ENCODE measurements at regions not wholly inside any gene's neighbourhood (a gene's known extent, or its start where the extent isn't known, plus 50 kb on each side); places are given as distances from the start of the nearest gene placed in this dataset.

DNA sequence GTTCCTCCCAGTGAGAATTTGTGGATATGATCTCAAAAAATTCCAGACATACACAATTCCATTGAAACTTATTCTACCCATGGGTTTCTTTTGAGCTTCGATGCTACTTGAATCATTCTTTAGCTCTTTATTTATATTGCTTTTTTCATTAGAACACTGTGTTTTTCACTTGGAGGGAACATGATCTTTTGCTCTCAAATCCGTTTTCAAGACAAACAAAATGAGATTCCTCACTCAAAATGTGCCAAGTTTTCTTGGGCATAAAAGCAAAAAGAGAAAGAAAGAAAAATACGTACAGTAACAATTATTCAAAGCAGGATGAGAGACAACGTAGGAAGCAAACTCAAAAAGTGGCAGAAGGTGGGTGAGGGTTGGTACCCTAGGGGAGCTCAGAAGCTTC lies 118.8 kb upstream of the PDZRN3 start:
- ChIA-PET POLR2A (no interaction called here), CTCF (interaction anchor here (1.0 kb wide), 1 partner anchor 235 kb away, joined by 4 read pairs; no protein-coding TSS in a partner anchor)
- H3K4me3 ChIP-seq (ENCODE audit: low read depth, low read length), result no peak overlapping the region
- TF ChIP-seq, protein P1, sequence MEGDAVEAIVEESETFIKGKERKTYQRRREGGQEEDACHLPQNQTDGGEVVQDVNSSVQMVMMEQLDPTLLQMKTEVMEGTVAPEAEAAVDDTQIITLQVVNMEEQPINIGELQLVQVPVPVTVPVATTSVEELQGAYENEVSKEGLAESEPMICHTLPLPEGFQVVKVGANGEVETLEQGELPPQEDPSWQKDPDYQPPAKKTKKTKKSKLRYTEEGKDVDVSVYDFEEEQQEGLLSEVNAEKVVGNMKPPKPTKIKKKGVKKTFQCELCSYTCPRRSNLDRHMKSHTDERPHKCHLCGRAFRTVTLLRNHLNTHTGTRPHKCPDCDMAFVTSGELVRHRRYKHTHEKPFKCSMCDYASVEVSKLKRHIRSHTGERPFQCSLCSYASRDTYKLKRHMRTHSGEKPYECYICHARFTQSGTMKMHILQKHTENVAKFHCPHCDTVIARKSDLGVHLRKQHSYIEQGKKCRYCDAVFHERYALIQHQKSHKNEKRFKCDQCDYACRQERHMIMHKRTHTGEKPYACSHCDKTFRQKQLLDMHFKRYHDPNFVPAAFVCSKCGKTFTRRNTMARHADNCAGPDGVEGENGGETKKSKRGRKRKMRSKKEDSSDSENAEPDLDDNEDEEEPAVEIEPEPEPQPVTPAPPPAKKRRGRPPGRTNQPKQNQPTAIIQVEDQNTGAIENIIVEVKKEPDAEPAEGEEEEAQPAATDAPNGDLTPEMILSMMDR (IDR thresholded peaks at IDR 0.05; ENCODE audit: insufficient read depth, low read length, missing control alignments), result no peak
- DNase-seq (ENCODE audit: low read depth, low spot score), result no peak

DNA sequence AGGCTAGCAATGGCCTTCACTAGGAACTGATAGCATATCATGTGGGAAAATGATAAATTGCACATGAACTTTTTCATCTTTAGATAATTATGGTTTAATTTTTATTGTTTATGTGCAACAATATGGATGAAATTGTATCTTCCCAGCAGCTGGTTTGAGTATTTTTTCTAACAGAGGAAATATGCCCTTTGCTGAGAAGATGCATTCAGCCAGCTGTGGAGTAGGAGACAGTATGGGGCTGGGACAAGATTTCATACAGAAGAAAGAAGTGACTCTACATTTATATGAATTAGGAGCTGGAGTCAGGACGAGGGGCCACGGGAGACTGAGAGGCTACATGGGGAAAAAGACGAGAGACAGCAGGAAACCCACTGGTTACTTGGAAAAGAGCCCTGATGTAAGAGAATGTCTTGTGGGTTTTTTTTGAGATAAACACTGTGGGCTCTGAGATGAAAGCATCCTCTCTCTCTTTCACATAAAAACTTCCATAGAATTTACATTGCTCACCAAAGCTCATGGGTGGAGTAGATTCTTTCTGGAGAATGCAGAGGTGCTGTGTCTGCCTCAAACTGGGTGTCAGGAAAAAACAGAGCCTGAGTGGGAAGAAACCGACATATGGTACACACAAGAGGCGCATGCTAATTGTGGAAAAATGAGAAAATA lies 115.2 kb upstream of the PDZRN3 start:
- CTCF ChIA-PET, result interaction anchor here (0.7 to 1.4 kb wide), 3 partner anchors 11 to 114 kb away, joined by 3 to 4 read pairs (median 4); no protein-coding TSS in a partner anchor

DNA sequence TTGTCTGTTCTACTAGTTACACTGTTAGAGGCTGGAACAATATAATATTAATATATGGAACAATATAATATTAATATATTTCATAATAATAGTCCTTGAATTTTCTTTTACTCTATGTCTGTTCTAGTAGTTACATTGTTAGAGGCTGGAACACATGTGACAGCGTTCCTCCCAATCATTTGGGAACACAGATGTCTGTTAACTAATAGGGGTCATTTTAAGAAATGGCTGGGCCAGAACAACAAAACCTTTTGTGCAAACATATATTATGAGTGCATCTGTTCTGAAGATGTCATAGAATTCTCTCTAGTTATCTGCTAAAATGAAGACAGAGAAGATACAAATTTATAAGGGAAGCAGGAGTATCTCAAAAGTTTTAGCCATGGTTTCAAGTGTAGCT lies 114.0 kb upstream of the PDZRN3 start:
- CTCF ChIA-PET, result interaction anchor here (1.1 kb wide), 1 partner anchor 109 kb away, joined by 3 read pairs; no protein-coding TSS in a partner anchor
- H3K4me3 ChIP-seq (ENCODE audit: low read depth, low read length), result no peak overlapping the region
- POLR2A ChIA-PET, result no interaction called here
- DNase-seq (ENCODE audit: low read depth, low spot score), result no peak
- TF ChIP-seq, protein P1 (IDR thresholded peaks at IDR 0.05; ENCODE audit: insufficient read depth, low read length, missing control alignments), result no peak

More for the DNA sequence above, 115.2 kb upstream of the PDZRN3 start:
- no peak for DNase-seq (ENCODE audit: low read depth, low spot score)
- TF ChIP-seq, protein P1 (IDR thresholded peaks at IDR 0.05; ENCODE audit: insufficient read depth, low read length, missing control alignments), result no peak
- POLR2A ChIA-PET, result interaction anchor here (0.6 kb wide), 1 partner anchor 51 kb away, joined by 3 read pairs; no protein-coding TSS in a partner anchor
- H3K4me3 ChIP-seq (ENCODE audit: low read depth, low read length), result no peak overlapping the region

DNA sequence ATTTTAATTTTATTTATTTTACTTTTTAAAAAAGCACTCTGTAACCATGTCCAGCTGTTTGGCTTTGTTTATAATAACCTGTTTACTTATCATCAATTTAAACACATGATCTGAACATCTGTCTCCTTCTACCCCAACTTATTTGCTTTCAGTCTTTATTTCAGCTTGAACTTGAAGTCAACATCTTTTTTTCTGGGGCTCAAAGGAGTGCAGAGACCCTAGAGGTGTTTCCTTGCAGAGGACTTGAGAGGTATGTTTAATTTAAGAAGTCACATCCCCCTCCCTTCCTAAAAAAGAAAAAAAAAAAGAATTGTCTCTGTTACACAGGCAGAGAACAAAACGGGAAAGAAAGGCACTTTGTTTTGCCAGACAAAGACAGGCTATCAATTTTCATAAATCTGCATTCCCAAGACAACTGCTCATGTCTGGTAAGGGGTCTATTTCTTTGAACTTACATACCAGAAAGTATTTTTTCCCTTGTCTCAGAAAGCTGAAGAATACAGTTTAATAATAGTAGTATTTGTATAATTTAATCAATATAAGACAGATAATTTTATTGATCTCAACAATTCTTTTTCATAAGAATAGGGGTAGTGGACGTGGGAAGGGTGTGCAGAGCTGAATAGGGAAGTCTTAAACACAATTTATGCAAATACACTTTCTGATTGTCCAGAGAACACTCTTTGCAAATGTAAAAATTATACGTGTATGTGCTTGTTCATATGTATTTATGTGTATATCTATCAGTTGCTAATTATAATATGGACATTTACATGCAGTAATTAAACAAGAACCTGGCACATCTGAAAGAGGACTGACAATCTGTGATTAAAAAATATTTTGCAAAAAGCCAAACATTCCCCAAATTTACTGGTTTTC lies 109.7 kb upstream of the PDZRN3 start:
- no peak overlapping the region for H3K4me3 ChIP-seq (ENCODE audit: low read depth, low read length)
- no peak for DNase-seq (ENCODE audit: low read depth, low spot score)
- ChIA-PET POLR2A (no interaction called here), CTCF (no interaction called here)
- TF ChIP-seq, protein P1 (IDR thresholded peaks at IDR 0.05; ENCODE audit: insufficient read depth, low read length, missing control alignments), result no peak

DNA sequence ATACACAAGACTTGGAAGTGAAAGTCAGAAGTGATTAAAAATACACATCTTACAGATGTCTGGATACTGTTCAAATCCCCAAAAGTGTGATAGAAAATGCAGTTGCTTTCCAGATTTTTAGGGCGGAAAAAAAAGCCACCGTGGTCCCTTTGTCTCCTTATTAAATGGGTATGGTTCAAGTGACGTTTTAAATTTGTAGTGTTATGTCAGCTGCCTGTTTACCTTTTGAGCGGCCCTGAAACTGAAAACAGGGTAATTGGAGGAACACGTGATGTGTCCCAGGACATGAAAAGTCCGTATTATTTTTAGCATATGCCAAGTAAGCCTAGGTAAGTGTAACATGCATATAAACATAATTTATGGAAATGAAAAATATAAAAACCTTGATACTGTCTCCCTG lies 109.0 kb upstream of the PDZRN3 start:
- H3K4me3 ChIP-seq (ENCODE audit: low read depth, low read length), result no peak overlapping the region
- ChIA-PET CTCF (no interaction called here), POLR2A (no interaction called here)
- no peak for DNase-seq (ENCODE audit: low read depth, low spot score)
- TF ChIP-seq, protein P1 (IDR thresholded peaks at IDR 0.05; ENCODE audit: insufficient read depth, low read length, missing control alignments), result no peak

DNA sequence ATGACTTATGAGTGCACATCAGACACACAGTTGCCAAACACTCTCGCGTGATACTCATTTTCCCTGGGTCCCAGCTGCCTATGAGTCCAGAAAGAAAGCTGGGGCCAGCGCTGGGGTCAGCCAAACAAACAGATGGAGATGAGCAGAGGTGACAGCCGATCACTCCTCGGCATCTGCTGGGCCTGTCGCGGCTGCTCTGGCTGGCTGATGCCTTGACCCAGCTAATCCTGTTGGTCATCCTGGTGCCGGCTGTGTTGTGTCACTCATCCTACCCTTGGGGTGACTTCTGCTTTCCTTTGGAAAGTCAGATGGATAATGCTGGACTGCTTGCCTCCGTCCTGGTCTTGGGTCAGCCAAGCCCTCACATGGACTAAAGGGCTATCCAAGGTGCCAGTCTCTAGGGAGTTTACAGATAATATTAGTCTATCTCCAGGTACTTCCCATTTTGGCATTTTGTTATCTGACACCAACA lies 105.3 kb upstream of the PDZRN3 start:
- no peak for DNase-seq (ENCODE audit: low read depth, low spot score)
- POLR2A ChIA-PET, result no interaction called here
- CTCF ChIA-PET, result interaction anchor here (1.1 to 1.5 kb wide), 2 partner anchors 10 to 222 kb away, joined by 3 to 5 read pairs; no protein-coding TSS in a partner anchor
- TF ChIP-seq, protein P1 (IDR thresholded peaks at IDR 0.05; ENCODE audit: insufficient read depth, low read length, missing control alignments), result no peak
- H3K4me3 ChIP-seq (ENCODE audit: low read depth, low read length), result no peak overlapping the region
